Panc1 (cell line): ENCODE measurements at regions not wholly inside any gene's neighbourhood (a gene's known extent, or its start where the extent isn't known, plus 50 kb on each side); places are given as distances from the start of the nearest gene placed in this dataset.

Experiments
- ATAC-seq: fragments of 200-7000 bp; cut with Tn5 transposase; 2 replicates; pipeline ENCODE4 v1.9.1; 2020; ENCODE audit warnings: mild to moderate bottlenecking, moderate library complexity
- BruUV-seq: library from RNA; stranded (reverse); fragments of 400-500 nt; replicated peaks from 2 replicates; lab custom pipeline; 2021; lab: Mats Ljungman, UMichigan
- CTCF ChIA-PET: fragments of 300-600 bp; sonication (Branson Sonifier 250); formaldehyde crosslinking; loops from one replicate; lab custom pipeline; 2022; ENCODE audit warnings: antibody characterized with exemption; lab: Charles Lee
- POLR2A ChIA-PET: fragments of 300-600 bp; sonication (Branson Sonifier 250); formaldehyde crosslinking; loops from one replicate; lab custom pipeline; 2022; ENCODE audit warnings: antibody characterized with exemption; lab: Charles Lee
- DNase-seq: peaks from one replicate; pipeline ENCODE4 v3.0.0-alpha.2; 2010; ENCODE audit warnings: low read depth, low spot score
- H3K27ac ChIP-seq: 2 replicates; pipeline ENCODE4 v1.5.1; 2011; ENCODE audit warnings: mild to moderate bottlenecking, low read length, inconsistent platforms
- H3K27me3 ChIP-seq: fragments of 200-500 bp; sonication (Bioruptor generic); 2 replicates; pipeline ENCODE4 v1.6.0; 2014; ENCODE audit warnings: low read length, inconsistent platforms; ENCODE audit not compliant: control insufficient read depth, insufficient read depth
- H3K36me3 ChIP-seq: fragments of 200-500 bp; sonication (Bioruptor generic); 2 replicates; pipeline ENCODE4 v1.5.1; 2014; ENCODE audit warnings: inconsistent platforms, mild to moderate bottlenecking, low read length, moderate library complexity; ENCODE audit not compliant: control insufficient read depth, insufficient read depth
- H3K4me1 ChIP-seq: 2 replicates; pipeline ENCODE4 v1.5.1; 2011; ENCODE audit warnings: inconsistent platforms, mild to moderate bottlenecking, low read length, moderate library complexity; ENCODE audit not compliant: control insufficient read depth, insufficient read depth
- H3K4me3 ChIP-seq, 2 experiments: 2 replicates each; pipeline ENCODE4 v1.5.1; 2011 to 2012; ENCODE audit warnings: low read depth in 2 of 2, low read length in 2 of 2, mild to moderate bottlenecking in 2 of 2, inconsistent platforms in 1 of 2, moderate library complexity in 1 of 2
- H3K9me3 ChIP-seq: fragments of 200-500 bp; sonication (Bioruptor generic); 2 replicates; pipeline ENCODE4 v1.5.1; 2014; ENCODE audit warnings: low read depth, mild to moderate bottlenecking, inconsistent platforms, low read length, moderate library complexity; ENCODE audit not compliant: control insufficient read depth, insufficient read depth
- POLR2AphosphoS5 ChIP-seq: IDR thresholded peaks from 2 replicates; pipeline ENCODE4 v1.6.1; 2012; ENCODE audit warnings: mild to moderate bottlenecking, low read depth, low read length, moderate library complexity
- SIN3A ChIP-seq: IDR thresholded peaks from 2 replicates; pipeline ENCODE4 v1.6.1; 2012; ENCODE audit warnings: low read depth, mild to moderate bottlenecking, low read length, moderate library complexity, borderline replicate concordance; ENCODE audit not compliant: insufficient read depth
- TCF7L2 ChIP-seq: IDR thresholded peaks from 2 replicates; pipeline ENCODE4 v1.6.1; 2011; ENCODE audit warnings: mild to moderate bottlenecking, low read depth, low read length, inconsistent platforms
- in situ Hi-C: cut with HindIII; loops from 2 replicates; pipeline ENCODE4 v1.10.0; 2016; ENCODE audit warnings: low sequenced_read_pairs, low pct_unique_long_range_greater_than_20kb
- intact Hi-C: fragments of 100-400 bp; cut with micrococcal nuclease; formaldehyde crosslinking; loops from one replicate; pipeline ENCODE4 v1.10.0; 2022; ENCODE audit not compliant: unreplicated experiment
- TF ChIP-seq, protein P1 (sequence below): fragments of 450-650 bp; IDR thresholded peaks from 2 replicates; pipeline ENCODE4 v1.5.1; 2017; ENCODE audit warnings: mild to moderate bottlenecking
- TF ChIP-seq, protein P2 (sequence below), 2 experiments: IDR thresholded peaks; 2 replicates each; pipeline ENCODE4 v1.6.1; 2011 to 2012; ENCODE audit warnings: low read depth in 2 of 2, control low read depth in 1 of 2, low read length in 1 of 2, mild to moderate bottlenecking in 1 of 2, moderate library complexity in 1 of 2; ENCODE audit not compliant: insufficient read depth in 1 of 2

DNA sequence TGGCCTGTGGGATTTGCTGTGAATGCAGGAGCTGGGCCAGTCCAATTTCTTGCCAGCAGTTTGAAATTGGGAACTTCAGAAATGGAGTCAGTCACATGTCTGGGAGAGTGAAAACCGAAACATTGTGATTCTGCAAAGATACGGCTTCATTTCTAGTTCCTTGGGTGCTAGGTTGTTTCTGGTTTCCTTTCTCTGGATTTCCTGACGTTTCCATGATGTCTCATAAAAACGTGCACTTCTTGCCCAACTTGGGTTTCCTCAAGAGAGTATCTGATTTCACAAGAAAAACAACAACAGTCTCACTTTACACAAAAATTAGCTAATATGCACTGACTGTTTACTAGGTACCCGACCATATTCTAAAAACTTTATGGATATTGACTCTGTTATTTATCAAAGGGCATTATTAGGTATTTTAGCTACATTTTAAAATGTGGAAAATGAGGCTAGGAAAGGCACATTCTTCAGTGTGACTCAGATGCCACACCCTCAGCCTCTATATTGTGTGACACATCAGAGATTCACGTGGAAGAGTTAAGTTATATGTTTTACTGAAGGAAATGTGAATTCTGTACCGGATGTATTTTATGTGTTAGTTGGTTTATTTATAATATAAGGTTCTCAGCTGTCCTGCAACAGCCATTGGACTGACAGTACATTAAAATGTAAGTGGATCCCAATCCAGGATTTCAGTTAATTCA lies 225.0 kb upstream of the PUDP start:
- BruUV-seq = no TSS peak
- H3K27ac ChIP-seq = no peak overlapping the region
- no peaks in the 10 kb centered on the region for H3K36me3 ChIP-seq
- no peak for DNase-seq
- no peak for ATAC-seq
- no peaks in the 10 kb centered on the region for H3K27me3 ChIP-seq
- H3K9me3 ChIP-seq = no peaks in the 10 kb centered on the region
- intact Hi-C loops (no loop called here), in situ Hi-C loops (no loop called here)
- no peaks in the 10 kb centered on the region for H3K4me1 ChIP-seq
- TF ChIP-seq, protein P1, sequence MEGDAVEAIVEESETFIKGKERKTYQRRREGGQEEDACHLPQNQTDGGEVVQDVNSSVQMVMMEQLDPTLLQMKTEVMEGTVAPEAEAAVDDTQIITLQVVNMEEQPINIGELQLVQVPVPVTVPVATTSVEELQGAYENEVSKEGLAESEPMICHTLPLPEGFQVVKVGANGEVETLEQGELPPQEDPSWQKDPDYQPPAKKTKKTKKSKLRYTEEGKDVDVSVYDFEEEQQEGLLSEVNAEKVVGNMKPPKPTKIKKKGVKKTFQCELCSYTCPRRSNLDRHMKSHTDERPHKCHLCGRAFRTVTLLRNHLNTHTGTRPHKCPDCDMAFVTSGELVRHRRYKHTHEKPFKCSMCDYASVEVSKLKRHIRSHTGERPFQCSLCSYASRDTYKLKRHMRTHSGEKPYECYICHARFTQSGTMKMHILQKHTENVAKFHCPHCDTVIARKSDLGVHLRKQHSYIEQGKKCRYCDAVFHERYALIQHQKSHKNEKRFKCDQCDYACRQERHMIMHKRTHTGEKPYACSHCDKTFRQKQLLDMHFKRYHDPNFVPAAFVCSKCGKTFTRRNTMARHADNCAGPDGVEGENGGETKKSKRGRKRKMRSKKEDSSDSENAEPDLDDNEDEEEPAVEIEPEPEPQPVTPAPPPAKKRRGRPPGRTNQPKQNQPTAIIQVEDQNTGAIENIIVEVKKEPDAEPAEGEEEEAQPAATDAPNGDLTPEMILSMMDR = no peak
- no peak for TF ChIP-seq SIN3A
- TF ChIP-seq POLR2AphosphoS5 = no peak
- no peak for TF ChIP-seq TCF7L2
- TF ChIP-seq, protein P2, sequence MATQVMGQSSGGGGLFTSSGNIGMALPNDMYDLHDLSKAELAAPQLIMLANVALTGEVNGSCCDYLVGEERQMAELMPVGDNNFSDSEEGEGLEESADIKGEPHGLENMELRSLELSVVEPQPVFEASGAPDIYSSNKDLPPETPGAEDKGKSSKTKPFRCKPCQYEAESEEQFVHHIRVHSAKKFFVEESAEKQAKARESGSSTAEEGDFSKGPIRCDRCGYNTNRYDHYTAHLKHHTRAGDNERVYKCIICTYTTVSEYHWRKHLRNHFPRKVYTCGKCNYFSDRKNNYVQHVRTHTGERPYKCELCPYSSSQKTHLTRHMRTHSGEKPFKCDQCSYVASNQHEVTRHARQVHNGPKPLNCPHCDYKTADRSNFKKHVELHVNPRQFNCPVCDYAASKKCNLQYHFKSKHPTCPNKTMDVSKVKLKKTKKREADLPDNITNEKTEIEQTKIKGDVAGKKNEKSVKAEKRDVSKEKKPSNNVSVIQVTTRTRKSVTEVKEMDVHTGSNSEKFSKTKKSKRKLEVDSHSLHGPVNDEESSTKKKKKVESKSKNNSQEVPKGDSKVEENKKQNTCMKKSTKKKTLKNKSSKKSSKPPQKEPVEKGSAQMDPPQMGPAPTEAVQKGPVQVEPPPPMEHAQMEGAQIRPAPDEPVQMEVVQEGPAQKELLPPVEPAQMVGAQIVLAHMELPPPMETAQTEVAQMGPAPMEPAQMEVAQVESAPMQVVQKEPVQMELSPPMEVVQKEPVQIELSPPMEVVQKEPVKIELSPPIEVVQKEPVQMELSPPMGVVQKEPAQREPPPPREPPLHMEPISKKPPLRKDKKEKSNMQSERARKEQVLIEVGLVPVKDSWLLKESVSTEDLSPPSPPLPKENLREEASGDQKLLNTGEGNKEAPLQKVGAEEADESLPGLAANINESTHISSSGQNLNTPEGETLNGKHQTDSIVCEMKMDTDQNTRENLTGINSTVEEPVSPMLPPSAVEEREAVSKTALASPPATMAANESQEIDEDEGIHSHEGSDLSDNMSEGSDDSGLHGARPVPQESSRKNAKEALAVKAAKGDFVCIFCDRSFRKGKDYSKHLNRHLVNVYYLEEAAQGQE (IDR thresholded peaks at IDR 0.05; ENCODE audit: insufficient read depth in 1 of 2, low read depth in 2 of 2, low read length in 1 of 2) = no peak
- ChIA-PET CTCF (no interaction called here), POLR2A (no interaction called here)
- H3K4me3 ChIP-seq = no peak overlapping the region

DNA sequence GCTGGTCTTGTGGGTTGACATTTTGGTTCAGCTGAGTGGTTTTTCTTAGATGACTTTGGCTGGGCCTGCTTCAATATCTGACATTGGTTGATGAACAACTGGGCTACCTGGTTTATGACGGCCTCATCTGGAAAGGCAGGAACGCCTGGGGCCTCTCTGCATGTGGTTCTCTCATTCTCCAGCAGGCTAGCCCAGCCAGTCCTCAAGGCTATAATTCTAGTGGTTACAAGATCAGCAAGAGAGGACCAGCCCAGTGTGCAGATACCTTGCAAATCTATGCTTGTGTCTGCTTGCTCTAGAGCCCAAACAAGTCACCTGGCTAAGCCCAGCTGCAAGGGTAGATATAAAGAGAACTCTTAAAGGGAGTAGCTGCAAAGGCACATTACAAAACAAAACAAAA lies 214.2 kb upstream of the PUDP start:
- in situ Hi-C loops = no loop called here
- Histone ChIP-seq H3K9me3 (no peaks in the 10 kb centered on the region), H3K27ac (no peak overlapping the region), H3K36me3 (no peaks in the 10 kb centered on the region), H3K4me3 (no peak overlapping the region), H3K4me1 (no peaks in the 10 kb centered on the region), H3K27me3 (no peaks in the 10 kb centered on the region)
- BruUV-seq = no TSS peak
- CTCF ChIA-PET = no interaction called here
- ATAC-seq (no peak), DNase-seq (no peak)
- TF ChIP-seq, protein P1 = no peak
- TF ChIP-seq POLR2AphosphoS5 = no peak
- intact Hi-C loops = no loop called here
- POLR2A ChIA-PET = no interaction called here
